ENCODE measurements at regions not wholly inside any gene's neighbourhood (a gene's known extent, or its start where the extent isn't known, plus 50 kb on each side); places are given as distances from the start of the nearest gene placed in this dataset.

DNA sequence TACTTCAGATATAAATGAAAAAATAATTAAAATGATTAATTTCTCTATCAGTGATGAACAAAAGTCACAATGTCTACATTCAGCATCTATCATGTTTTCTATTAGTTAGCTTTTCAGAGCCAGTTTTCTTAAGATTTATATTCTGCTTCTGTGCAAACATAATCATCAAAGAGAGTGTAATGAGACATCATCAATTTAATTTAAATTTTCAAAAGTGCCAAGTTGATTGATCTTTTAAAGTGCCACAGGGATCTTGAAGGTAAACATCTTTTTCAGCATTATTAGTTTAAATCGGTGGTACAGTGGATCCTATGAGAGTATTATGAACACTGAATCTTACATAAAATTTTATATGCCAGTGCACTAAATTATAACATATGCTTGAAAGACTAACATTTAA lies 1176.1 kb downstream of the PLA2G4A start:
- TF ChIP-seq, protein P1, sequence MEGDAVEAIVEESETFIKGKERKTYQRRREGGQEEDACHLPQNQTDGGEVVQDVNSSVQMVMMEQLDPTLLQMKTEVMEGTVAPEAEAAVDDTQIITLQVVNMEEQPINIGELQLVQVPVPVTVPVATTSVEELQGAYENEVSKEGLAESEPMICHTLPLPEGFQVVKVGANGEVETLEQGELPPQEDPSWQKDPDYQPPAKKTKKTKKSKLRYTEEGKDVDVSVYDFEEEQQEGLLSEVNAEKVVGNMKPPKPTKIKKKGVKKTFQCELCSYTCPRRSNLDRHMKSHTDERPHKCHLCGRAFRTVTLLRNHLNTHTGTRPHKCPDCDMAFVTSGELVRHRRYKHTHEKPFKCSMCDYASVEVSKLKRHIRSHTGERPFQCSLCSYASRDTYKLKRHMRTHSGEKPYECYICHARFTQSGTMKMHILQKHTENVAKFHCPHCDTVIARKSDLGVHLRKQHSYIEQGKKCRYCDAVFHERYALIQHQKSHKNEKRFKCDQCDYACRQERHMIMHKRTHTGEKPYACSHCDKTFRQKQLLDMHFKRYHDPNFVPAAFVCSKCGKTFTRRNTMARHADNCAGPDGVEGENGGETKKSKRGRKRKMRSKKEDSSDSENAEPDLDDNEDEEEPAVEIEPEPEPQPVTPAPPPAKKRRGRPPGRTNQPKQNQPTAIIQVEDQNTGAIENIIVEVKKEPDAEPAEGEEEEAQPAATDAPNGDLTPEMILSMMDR (IDR thresholded peaks at IDR 0.05): no peak
- TF ChIP-seq POLR2A (IDR thresholded peaks at IDR 0.05): no peak

Measured in sigmoid colon (tissue), 3 donors.